NOMO-1 treated with dmso at 0.1 percent for 144 hours (cell line): ENCODE measurements at regions not wholly inside any gene's neighbourhood (a gene's known extent, or its start where the extent isn't known, plus 50 kb on each side); places are given as distances from the start of the nearest gene placed in this dataset.

Source experiments
- DNase-seq: peaks from one replicate; lab custom pipeline; 2025; ENCODE audit not compliant: unreplicated experiment; lab: John Stamatoyannopoulos, UW

DNA sequence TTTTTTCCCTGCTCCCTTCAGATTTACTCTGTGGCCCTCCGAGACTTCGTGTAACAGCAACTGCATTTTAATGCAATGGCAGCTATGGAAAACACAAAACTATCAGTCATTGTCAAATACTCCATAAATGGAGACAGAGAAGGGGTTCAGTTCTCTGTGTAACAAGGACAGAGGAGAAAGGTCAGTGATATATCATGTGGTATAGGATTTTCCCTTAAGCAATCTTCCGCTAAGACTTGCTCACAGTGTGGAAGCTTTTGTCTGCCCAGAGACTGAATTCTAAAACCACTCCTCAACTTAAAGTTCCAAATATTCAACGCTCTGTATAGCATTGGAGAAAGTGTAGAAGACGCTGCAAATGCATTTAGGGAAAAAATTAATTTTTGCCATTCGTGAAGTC lies 111.3 kb upstream of the EDNRB start:
- no peak for DNase-seq

DNA sequence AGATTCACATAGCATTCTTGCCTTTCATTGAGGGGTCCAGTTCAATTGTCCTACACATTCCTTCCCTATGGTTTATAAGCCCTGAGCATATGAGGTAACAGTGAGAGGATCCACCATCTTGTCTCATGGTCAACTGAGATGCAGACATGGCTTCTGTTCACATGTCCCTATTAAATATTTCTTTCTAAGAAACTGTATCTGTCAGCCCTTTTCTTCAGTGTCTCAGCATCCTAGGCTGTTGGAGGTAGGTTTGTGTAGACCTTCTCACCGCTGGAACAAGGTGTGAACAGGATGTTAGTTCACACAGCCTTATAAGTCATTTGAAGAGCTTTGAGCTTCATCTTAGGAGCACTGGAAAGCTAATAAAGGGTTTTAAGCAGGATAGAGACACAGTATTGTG lies 110.3 kb upstream of the EDNRB start:
- DNase-seq = no peak

DNA sequence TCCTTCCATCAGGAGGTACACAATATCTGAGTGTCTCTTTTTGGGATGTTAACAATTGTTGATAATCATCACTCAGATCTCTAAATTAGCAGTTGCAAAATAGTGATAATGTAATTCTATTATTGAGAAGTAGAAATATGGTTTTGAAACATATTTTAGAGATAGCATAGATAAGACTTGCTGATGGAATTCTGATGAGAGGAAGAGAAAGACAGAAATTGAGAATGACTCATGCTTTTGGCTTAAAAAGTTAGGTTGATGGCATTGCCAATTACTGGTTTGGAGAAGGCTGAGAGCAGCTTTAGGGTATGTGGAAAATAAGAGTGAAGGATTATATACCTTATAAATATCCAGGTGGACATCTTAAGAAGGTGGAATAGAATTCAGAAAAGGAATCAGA lies 106.4 kb upstream of the EDNRB start:
- no peak for DNase-seq

DNA sequence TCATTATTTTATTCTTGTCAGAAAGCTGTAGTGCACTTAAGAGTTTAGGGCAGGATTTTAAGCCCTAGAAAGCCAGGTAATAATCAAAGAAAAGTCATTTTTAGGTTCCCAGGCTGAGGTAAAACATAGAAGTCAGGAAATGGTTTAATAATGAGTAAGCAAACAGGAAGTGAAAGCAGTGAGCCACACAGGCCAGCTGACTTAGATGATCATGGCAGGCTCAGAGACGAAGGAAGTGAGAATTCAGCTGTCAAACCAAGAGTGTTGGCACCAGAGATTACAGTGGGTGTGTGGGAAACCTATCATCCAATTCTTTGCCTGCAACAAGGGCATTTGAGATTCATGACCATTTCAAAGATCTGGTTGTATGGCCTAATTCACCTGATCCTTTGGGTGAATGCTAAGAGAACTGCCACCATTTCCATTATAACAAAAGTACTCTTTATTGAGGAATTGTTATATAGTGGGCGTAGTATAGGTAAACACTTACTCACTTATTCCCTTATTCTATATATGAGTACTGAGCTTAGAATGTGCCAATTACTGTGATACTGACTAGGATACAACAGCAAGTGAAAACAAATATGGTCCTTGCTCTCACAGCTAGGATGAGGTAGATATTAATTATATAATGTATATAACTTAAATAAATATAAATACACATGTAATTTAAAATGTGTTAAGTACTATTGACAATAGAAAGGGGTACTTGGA lies 103.7 kb upstream of the EDNRB start:
- peak; percentile 81 for DNase-seq

DNA sequence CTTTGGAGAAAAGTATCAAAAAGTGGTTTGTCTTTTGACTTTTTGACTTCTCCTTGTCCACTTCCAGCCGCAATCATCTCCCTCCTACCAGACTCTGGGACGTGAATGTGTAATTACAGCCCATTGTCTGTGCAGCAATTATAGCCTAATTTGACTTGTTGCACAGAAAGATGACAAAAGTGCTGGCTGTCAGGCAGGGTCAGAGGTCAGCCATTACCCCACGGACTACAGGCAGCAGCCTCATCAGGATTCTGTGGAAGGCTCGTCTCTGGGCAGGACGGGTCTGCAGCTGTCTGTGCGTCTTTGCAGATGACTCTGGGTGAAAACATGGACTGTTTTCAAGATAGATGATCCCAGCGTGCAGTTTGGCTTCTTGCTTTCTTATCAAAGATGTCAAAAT lies 102.2 kb upstream of the EDNRB start:
- no peak for DNase-seq

DNA sequence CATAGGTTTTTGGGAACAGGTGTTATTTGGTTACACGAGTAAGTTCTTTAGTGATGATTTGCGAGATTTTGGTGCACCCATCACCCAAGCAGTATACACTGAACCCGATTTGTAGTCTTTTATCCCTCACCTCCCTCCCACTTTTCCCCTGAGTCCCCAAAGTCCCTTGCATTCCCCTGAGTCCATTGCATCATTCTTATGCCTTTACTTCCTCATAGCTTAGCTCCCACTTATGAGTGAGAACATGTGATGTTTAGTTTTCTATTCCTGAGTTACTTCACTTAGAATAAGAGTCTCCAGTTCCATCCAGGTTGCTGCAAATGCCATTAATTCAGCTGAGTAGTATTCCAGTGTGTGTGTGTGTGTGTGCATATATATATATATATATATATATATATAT lies 97.2 kb upstream of the EDNRB start:
- no peak for DNase-seq

DNA sequence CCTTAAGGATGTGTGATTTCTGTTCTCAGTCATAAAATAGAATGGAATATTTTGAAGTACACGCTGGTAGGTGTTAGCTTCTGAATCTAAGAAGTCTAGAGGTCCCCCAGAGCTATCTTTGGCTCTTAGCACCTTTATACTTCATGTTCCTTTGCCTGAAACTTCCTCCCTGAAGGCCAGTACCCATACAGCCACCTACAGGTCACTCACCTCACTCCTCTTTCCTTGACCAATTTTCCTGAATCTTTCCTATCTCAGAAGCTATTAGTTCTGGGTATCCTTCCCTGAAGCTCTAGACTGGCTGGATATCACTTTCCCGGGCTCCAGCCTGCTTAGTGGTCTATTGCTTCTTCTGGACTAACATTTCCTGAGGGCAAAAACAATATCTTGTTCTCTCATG lies 93.4 kb upstream of the EDNRB start:
- DNase-seq = no peak

DNA sequence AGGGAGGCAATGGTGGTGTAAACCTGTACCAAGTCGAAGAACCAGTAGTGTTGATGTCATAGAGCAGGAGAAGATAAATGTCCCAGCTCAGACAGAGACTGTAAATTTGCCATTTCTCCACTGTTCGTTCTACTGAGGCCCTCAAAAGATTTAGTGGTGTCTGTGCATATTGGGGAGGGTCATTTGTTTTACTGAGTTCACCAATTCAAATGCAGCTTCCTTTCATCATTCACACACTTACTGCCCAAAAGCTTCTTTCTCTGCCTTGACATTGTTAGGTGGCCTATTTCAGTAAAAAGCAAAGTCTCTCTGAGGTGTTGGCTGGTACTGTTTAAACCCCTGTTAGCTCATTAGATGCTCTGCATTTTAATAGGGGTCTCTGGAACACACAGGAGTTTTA lies 86.2 kb upstream of the EDNRB start:
- DNase-seq = no peak

DNA sequence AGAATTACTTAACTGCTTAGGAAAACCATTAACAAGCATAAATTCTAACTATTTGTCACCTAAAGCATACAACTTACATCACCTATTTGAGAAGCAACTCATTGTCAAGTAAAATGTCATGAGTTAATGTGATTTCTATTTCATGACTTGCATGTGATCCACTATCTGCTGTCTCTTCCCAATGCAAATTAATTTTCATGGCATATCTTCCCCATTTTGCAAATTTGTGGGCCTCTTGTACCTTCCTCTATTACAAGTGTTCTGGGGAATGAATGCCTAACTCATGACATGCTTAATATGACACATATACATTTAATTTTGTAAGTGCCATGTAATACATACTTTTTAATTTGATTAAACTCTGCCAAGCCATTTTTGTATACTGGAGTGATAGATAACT lies 81.1 kb upstream of the EDNRB start:
- DNase-seq = no peak

DNA sequence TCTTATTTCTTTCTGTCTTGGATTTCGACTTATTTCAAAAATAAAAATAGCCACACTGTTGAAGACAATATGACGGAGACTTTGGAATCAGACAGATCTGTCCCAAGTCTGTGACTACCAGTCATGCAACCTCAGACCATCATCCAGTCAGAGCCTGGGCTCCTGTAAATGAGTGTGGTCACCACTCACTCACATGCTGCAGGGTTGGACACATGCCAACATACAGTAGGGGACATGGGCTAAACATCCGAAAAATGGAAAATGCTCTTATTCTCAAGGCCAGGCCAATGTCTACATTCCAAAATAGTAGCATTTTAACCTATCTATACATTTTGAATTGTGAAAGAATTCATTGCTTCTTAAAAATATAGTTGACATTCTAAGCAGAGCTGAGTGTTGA lies 75.5 kb upstream of the EDNRB start:
- no peak for DNase-seq

DNA sequence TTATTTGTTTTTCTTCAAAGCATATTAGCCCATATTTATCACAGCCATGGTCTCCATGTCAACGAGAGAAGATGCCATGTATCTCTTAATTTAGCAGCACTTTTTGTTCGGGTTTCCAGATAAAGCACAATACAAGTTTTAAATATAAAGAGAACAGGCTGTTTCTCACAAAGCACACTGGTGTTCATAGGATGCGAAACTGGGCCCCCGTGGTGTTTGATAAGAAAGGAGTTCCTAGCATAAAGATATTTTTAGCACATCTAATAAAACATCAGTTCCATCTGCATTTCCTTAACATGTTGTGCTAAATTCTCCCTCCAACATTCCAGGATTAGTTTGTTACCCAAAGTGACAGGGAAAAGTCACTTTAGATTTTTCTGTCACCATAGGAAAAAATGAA lies 72.4 kb upstream of the EDNRB start:
- no peak for DNase-seq

DNA sequence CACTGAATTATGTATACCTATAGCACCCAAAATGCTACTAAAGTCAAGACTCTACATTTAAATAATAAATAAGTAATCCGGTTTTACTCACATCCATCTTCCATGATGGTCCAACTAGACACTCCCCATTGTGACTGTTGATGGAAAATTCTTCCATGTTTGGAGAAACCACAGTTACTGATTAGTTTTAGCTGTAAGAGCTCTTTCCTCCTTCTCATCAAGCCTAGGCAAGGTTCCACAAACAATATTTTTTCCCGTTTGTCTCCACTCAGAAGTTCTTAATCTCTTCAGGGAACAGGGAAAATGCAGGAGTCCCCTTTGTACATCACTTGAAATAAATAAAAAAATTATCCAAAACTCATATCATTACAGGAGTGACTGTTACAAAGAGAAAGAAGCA lies 70.7 kb upstream of the EDNRB start:
- DNase-seq = no peak

DNA sequence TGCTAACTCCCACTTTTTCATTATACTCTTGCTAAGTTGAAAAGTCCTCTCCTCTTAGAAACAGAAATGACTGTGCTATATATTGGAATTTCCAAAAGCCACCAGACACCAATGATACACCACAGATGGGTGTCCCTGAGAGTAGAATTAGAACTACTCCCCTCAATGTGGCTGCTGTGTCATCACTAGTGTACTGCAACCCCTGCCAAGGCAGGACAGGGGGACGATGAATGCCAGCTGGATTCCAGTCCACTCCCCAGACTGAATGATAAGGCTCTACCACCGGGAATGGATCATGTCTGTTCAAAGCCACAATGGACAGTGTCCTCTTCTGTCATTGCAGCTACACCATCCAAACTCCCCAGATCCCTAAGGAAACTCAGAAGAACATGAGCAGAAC lies 69.7 kb upstream of the EDNRB start:
- no peak for DNase-seq

DNA sequence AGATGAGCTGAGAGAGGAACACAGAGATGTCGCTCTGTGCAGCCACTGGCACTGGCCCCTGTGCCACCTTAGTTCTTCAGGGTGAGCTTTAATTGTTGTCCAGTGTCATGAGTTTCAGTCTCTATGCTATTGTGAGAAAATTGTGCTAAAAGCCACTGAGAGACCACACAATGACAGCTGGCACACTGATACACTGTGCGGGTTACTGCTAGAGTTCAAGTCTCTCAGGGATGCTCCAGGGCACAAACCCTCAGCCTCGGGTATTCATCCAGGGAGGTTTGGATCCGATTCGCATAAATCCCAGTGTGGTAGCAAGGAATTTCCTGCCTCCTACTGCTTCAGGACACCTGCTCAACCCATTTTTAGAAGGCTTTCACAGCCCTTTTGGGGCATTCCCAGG lies 68.1 kb upstream of the EDNRB start:
- DNase-seq = no peak

DNA sequence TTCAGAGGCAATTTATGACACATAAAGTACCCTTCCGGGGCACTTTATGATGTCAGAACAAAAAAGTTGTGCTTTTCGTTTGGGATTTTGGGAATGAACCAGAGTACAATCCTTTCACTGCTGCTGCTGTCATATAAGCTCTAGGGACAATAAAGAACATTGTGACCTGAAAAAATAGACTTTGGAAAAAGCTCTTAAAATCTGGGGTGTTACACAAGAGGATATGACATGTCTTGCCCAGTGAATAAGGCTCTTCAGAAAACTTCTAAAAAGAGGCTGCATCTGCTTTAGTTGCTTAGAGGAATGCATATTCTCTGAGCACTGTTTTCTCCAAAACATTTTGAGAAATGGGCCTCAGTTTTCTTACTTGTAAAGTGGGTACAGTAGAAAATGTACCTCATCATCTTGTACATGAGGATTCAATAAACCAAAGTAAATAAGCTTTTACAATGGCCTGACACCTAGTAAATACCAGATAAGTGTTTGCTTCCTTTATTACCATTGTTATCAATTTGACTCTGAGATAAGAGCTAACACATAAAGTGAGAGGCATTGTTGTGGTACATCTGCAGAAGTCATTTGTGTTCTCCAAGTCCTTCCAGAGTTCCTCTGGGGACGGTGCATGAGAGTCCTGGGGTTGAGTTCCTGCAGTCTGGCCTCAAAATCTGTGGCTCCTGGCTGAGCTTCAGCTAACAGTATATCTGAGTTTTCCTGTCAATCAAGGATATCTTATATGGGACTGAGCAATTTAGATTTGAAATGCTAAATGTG lies 67.4 kb upstream of the EDNRB start:
- no peak for DNase-seq

DNA sequence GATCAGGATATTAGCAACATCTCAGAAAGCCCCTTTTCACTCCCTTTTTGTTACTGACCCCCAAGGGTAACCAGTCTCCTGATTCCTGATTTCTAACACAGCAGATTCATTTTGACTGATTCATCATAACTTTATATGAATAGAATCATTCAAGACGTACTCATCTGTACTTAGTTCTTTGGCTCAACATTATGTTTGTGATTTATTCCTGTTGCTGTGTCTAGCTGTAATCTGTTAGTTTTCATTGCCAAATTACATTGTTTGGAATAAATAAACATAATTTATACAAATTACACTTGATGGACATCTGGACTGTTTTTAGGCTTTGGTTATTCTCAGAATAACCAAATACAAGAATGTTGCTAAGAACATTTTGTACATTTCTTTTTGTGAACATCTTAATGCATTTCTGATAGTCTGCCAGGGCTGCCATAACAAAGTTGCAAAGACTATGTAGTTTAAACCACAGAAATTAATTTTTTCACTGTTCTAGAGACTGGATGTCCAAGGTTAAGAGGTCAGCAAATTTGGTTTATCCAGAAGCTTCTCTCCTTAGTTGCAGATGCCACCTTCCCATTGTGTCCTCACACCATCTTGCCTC lies 62.8 kb upstream of the EDNRB start:
- DNase-seq = no peak

DNA sequence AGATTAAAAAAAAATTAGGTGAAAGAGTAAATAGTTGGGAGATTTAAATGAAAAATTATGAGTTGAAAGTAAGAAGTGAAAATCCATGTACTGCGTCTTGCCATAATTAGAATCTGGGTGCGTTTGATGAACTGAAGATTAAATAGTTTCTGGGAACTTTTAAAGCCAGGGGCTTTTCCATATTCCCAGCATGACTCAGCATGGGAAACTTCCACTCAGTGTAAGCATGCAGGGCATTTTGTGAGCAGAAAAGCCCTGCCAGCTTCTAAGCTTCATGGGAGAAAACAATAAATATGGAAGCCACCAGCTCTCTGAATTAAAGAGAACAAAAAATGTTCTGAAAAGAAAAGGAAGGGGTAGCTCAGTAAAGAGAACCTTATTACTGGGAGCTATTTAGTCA lies 62.0 kb upstream of the EDNRB start:
- no peak for DNase-seq

DNA sequence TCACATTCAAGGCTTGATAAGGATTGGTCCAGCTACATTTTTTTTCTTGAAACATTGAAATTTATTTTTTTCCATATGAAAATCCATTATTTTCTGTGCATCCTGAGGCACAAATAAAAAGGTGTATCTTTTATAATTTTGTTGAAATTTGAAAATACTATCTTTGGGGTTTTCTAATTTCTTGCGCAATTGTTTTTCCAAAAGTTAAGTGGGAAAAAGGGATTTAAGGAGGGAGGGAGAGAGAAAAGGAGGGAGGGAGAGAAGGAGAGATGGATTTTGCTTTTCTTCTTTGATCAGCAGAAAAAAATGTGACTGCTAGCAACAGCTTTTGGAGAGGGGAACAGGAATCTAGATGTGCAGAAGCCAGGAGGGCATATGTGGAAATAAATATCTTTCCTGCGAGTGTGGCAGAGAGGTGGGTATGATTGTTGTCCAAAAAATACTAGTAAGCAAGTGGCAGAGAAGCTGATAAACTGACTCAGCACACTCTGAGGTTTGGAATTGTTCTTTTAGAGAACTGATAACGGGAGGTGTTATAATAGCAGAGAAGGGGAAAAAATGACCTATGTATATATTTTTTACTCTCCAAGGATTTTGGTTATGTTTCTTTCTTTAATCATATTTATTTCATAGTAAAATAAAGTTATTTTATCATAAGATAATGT lies 61.2 kb upstream of the EDNRB start:
- no peak for DNase-seq

DNA sequence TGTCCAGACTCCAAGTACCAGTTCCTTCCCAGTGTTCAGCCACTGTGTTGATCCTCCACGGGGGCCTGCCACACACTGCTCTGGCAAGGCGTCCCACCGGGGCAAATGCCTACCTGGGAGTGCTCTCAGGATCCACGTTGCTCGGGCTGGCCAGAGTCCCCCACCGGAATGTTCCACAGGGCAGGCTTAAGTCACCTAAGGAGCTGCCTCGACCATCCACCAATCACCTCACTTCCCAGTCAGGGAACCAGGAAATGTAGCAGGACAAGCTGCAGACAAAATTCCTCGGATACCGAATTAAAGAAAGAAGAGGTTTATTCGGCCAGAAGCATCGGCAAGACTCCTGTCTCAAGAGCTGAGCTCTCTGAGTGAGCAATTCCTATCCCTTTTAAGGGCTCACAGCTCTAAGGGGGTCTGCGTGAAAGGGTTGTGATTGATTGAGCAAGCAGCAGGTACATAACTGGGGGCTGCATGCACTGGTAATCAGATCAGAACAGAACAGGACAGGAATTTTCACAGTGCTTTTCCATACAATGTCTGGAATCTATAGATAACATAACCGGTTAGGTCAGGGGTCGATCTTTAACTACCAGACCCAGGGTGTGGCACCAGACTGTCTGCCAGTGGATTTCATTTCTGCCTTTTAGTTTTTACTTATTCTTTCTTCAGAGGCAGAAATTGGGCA lies 56.9 kb upstream of the EDNRB start:
- no peak for DNase-seq

DNA sequence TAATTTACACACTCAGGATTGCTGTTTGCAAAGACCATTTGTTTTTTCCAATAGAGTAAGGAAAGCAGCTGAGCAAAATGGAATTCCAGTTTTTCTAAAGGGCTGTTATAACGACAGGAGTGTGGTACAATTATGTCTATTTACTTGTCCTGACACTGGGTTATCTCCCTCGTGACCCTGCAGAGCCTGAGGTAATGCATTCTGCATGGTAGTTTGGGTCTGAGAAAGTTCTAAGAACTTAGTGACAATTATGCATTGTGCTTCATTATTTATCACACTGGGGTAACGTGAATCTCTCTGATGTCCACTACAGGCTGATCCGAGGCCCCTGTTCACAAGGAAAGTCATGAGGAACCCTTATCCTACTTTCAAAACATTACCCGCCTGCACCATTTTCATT lies 50.7 kb upstream of the EDNRB start:
- DNase-seq = no peak
